ENCODE measurements at regions not wholly inside any gene's neighbourhood (a gene's known extent, or its start where the extent isn't known, plus 50 kb on each side); places are given as distances from the start of the nearest gene placed in this dataset.
"Not testable (repeated sequence)": the region's sequence is repeated elsewhere in the genome, so short reads cannot be mapped to it uniquely, and the experiment has no call there.

GRCh38 chr21:10325546-10325945 is 195.8 kb upstream of the TPTE start:
- DNase-seq = peak; percentile 66

GRCh38 chr21:10326146-10326545 is 195.2 kb upstream of the TPTE start:
- not testable (repeated sequence) for DNase-seq

DNA sequence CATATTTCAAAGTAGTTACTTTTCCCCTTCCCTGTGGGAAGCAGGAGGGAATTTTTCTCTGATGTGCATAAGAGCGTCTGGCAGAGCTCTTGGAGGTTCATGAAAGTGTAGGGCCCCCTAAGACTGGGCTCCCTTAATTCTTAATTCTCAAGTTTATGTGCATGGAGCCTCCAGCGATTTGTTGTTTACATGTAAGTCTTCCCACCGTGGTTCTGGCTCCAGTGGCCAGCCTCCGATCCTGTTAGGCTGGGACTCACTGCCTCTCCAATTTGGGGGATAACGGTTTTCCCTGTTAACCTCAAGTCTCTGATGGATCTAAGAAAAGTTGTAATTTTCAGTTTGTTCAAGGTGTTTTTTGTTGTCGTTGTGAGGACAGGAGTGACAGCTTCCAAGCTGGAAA is 192.7 kb upstream of the TPTE start:
- DNase-seq = not testable (repeated sequence)

DNA sequence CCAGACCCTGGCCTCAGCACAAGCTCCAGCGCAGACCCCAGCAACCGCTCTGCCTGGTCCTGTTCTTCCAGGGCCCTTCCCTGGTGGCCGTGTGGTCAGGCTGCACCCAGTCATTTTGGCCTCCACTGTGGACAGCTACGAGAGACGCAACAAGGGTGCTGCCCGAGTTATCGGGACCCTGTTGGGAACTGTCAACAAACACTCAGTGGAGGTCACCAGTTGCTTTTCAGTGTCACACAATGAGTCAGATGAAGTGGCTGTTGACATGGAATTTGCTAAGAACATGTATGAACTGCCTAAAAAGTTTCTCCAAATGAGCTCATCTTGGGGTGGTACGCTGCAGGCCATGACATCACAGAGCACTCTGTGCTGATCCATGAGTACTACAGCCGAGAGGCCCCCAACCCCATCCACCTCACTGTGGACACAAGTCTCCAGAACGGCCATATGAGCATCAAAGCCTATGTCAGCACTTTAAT is 190.7 kb upstream of the TPTE start:
- not testable (repeated sequence) for DNase-seq

DNA sequence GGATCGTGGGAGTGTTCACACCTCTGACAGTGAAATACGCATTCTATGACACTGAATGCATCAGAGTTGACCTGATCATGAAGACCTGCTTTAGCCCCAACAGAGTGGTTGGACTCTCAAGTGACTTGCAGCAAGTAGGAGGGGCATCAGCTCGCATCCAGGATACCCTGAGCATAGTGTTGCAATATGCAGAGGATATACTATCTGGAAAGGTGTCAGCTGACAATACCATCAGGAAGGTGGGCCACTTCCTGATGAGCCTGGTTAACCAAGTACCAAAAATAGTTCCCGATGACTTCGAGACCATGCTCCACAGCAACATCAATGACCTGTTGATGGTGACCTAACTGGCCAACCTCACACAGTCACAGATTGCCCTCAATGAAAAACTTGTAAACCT is 190.2 kb upstream of the TPTE start:
- not testable (repeated sequence) for DNase-seq

DNA sequence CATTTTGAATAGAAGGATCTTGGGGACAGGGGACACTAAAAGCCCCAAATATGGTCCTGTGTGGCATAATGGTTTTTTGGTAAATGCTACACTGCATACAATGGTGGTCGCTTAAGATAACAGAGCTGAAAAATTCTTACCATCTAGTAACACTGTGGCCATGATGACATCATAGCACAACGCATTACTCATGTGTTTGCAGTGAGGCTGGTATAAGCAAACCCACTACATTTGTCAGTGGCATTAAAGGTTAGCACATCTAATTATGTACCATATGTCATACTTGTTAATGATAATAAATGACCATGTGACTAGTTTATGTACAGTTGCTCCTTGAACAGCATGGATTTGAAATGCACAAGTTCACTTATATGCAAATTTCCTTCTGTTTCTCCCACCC is 188.4 kb upstream of the TPTE start:
- not testable (repeated sequence) for DNase-seq

DNA sequence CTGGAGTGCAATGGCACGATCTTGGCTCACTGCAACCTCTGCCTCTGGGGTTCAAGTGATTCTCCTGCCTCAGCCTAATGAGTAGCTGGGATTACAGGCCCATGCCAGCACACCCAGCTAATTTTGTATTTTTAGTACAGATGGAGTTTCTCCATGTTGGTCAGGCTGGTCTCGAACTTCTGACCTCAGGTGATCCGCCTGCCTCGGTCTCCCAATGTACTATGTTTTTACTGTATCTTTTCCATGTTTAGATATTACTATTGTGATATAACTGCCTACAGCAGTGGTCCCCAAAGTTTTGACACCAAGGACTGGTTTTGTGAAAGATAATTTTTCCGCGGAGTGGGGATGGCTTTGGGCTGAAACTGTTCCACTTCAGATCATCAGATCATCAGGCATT is 187.0 kb upstream of the TPTE start:
- DNase-seq = not testable (repeated sequence)

GRCh38 chr21:10342261-10342956 is 179.0 kb upstream of the TPTE start:
- DNase-seq = peak; percentile 66

- peak; percentile 49 for DNase-seq
Measured at GRCh38 chr21:10343146-10343935, 178.0 kb upstream of the TPTE start.

- not testable (repeated sequence) for DNase-seq
Measured at GRCh38 chr21:10344266-10344665, 177.1 kb upstream of the TPTE start.

GRCh38 chr21:10345178-10345612 is 176.2 kb upstream of the TPTE start:
- DNase-seq = not testable (repeated sequence)

DNA sequence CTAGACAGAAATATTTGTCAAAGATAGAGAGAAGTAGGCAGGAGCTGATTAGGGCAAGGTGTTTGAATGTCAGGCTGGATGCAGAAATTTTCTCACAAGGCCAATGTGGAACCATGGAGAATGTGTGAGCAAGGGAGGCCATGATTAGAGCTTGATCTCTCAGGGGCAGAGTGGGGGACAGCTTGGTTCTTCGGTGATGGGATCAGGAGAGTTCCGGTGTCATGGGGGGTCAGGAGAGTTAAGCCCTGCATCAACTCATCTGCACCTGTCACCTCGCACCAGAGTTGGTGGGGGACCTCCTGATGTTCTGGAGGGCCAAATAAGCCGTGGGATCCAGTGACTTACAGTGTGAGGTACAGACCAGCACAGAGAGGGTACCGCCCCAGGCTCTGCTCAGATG is 175.1 kb upstream of the TPTE start:
- not testable (repeated sequence) for DNase-seq

DNA sequence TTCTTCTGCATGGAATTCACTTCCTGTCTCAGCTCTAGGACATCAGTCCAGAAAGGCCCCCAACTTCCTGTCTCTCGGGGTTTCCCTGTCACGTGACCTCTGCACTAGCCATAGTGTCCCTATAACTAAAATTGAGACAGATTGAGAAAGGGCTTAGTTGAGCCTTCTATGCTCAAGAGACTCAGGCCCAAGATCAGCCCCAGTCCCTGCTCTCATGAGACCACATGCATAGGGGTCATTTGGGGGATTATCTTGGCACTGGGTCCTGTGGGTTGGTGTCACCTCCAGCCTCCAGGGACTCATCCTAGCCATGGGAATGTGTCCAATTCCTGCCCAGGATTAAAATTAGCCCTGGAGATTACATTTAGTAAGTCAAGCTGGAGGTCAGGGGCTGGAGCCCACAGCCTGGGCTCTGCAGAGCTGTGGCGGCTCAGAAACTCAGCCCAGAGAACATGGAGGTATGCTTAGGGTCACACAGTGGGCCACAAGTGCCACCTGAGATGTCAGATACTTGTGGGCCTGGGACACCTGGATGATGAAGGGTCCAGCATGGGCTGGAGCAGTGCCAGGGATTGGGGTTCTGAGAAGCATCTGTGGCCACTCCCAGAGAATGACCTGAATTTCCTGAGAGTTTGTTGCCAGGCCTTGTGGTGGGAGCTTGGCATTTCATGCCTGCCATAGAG is 174.3 kb upstream of the TPTE start:
- not testable (repeated sequence) for DNase-seq

GRCh38 chr21:10347675-10348074 is 173.7 kb upstream of the TPTE start:
- DNase-seq = not testable (repeated sequence)

DNA sequence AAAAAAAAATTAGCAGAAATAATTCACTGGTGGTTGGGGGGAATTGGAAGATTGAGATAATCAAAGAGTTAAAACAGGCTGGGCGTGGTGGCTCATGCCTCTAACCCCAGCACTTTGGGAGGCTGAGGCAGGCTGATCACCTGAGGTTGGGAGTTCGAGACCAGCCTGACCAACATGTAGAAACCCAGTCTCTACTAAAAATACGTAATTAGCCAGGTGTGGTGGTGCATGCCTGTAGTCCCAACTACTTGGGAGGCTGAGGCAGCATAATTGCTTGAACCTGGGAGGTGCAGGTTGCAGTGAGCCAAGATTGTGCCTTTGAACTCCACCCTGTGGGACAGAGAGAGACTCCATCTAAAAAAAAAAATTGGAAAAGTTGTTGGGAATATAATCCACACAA is 173.2 kb upstream of the TPTE start:
- DNase-seq = not testable (repeated sequence)

GRCh38 chr21:10354851-10355578 is 166.4 kb upstream of the TPTE start:
- DNase-seq = not testable (repeated sequence)

DNA sequence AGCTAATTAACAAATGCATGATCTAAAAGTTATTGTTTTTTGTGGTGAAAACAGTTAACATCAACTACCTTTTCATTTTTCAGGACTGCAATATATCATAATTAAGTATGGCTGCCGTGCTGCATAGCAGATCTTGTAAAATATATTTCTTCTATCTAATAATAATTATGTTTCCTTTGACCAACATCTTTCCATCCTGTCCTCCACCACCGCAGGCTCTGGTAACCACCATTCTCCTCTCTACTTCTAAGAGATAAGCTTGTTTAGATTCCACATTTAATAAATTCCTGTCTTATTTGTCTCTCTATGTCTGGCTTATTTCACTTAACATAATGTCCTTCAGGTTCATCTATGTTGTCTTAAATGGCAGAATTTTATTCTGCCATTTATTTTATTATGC is 162.3 kb upstream of the TPTE start:
- DNase-seq = not testable (repeated sequence)

DNA sequence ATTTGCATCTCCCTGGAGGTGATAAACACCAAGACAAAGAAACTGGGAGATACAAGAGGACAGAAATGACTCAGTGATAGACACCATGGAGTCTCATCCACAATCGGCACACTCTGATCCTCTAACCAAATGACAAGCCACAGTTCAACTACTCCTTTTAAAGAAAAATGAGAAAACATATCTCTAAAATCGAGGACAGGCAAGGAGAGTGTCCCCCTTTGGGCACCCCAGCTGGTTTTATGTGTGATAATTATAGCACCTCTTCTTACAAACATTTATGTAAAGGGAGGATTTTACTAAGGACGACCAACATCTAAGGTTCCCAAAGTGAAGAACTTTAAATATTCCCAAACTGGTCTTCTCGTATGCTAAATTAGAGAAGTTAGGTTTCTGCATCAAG is 161.5 kb upstream of the TPTE start:
- not testable (repeated sequence) for DNase-seq

GRCh38 chr21:10361214-10361736 is 160.1 kb upstream of the TPTE start:
- DNase-seq = not testable (repeated sequence)

DNA sequence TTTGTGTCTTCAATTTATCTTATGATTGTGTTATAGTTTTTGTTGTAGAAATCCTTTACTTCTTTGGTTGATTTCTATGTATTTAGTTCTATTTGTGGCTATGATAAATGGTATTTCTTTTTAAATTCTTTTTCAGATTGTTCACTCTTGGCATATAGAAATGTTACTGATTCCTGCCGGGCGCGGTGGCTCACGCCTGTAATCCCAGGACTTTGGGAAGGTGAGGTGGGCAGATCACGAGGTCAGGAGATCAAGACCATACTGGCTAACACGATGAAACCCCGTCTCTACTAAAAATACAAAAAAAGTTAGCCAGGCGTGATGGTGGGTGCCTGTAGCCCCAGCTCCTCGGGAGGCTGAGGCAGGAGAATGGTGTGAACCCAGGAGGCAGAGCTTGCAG is 158.6 kb upstream of the TPTE start:
- not testable (repeated sequence) for DNase-seq

- DNase-seq = not testable (repeated sequence)
Measured at GRCh38 chr21:10363321-10363720, 158.1 kb upstream of the TPTE start.

GRCh38 chr21:10366210-10366609 is 155.2 kb upstream of the TPTE start:
- not testable (repeated sequence) for DNase-seq
